ENCODE measurements at regions not wholly inside any gene's neighbourhood (a gene's known extent, or its start where the extent isn't known, plus 50 kb on each side); places are given as distances from the start of the nearest gene placed in this dataset.

DNA sequence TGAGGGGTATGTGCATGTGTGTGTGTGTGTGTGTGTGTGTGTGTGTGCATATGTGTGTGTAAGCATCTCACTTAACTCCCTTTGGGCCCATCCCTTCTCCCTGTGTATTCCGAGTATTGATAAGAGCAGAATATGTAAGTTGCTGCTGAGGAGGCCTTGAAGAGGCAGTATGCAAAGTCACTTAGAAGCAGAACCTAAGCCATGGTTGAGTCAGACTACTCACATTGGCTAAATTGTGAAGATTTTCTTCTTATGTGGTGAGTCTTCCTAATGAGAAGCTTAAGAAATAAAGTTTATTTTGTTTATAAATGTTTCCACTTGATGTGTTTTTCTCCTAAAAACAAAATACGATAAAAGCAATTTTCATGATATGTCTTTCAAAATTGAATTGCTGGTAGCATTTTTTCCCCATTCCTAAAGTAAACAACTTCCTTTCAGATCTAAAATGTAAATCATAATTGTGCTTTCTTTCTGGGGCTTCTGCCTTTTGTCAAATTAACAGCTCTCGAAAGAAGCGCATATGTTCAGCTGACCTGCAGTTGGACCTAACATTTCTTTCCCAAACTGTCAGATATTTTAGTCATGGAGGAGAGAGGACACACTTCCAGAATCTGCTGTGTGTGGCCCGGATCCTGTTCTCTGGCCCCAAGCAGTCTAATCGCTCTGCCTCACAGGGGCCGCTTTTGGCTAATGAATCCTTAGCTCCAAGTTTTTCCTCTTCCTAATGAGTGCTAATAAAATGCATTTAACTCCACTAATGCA, 284.0 kb downstream of the DUSP10 start:
- Histone ChIP-seq H3K36me3 (ENCODE audit: insufficient read depth, low read length) (no peaks in the 10 kb centered on the region), H3K27ac (ENCODE audit: low read depth, low read length) (no peak overlapping the region), H3K4me1 (ENCODE audit: insufficient read depth, low read length) (no peaks in the 10 kb centered on the region), H3K9ac (ENCODE audit: low read depth, low read length) (no peak overlapping the region), H3K9me3 (ENCODE audit: insufficient read depth, low read depth, low read length) (no peaks in the 10 kb centered on the region), H3K27me3 (ENCODE audit: insufficient read depth, low read length) (no peaks in the 10 kb centered on the region), H3K4me3 (ENCODE audit: low read length) (no peak overlapping the region)
- WGBS = 87% methylated on average over 6 of the region's 7 CpGs

DNA sequence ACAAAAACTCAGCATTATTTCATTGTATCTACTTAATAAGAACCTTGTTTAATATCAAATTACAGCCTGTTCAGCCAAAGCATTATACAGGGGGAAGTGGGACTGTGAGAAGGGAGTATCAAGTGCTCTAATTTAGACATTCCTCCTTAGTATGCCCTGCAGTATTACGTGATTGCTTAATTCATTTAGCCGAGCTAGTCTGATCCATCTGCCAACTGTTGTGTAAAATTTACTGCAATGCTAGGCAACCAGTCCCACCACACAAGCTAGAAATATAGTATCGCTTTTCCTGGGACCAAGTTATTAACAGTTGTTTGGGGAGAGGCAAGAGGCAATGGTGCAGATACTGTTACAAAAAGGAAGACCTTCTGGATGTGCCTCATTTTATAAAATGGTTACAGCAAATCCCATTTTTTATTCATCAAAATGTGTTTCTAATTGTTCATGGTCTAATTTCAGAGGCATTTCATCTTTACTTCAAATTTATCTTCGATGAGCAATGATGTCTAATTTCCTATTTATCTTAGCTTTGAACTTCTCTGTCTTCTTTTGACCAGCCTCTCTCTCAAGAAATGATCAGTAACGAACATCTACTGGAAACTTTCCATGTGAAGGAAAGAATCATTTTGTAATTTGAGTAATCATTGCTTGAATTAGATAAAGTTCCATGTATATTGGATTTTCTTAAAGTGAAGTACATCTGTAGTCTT, 283.3 kb downstream of the DUSP10 start:
- Histone ChIP-seq H3K9me3 (ENCODE audit: insufficient read depth, low read depth, low read length) (no peaks in the 10 kb centered on the region), H3K27me3 (ENCODE audit: insufficient read depth, low read length) (no peaks in the 10 kb centered on the region), H3K36me3 (ENCODE audit: insufficient read depth, low read length) (no peaks in the 10 kb centered on the region), H3K9ac (ENCODE audit: low read depth, low read length) (no peak overlapping the region), H3K4me3 (ENCODE audit: low read length) (no peak overlapping the region), H3K4me1 (ENCODE audit: insufficient read depth, low read length) (no peaks in the 10 kb centered on the region), H3K27ac (ENCODE audit: low read depth, low read length) (no peak overlapping the region)
- 92% methylated on average over 5 of the region's 5 CpGs for WGBS

DNA sequence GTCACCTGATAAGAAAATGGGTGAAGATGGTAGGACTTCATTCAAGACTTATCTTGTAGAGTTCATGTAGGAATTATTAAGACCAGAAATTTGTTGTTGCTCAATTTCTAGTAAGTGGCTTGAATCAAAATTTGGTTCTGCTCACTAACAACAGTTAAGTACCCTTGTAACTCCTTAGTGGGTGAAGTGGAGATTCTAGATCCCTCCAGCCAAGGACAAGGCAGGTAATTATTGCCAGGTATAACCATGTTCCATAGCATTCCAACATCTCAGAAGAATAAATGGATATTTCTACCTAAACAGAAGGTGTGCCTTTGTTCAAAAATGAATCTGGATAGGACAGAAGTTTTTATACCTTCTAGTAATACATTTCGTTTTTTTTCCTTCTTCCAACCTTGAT, 282.3 kb downstream of the DUSP10 start:
- Histone ChIP-seq H3K9me3 (ENCODE audit: insufficient read depth, low read depth, low read length) (no peaks in the 10 kb centered on the region), H3K4me3 (ENCODE audit: low read length) (no peak overlapping the region), H3K36me3 (ENCODE audit: insufficient read depth, low read length) (no peaks in the 10 kb centered on the region), H3K9ac (ENCODE audit: low read depth, low read length) (no peak overlapping the region), H3K27ac (ENCODE audit: low read depth, low read length) (no peak overlapping the region), H3K27me3 (ENCODE audit: insufficient read depth, low read length) (no peaks in the 10 kb centered on the region), H3K4me1 (ENCODE audit: insufficient read depth, low read length) (no peaks in the 10 kb centered on the region)
- WGBS = no CpG with 5 or more reads among the region's 1 CpG

DNA sequence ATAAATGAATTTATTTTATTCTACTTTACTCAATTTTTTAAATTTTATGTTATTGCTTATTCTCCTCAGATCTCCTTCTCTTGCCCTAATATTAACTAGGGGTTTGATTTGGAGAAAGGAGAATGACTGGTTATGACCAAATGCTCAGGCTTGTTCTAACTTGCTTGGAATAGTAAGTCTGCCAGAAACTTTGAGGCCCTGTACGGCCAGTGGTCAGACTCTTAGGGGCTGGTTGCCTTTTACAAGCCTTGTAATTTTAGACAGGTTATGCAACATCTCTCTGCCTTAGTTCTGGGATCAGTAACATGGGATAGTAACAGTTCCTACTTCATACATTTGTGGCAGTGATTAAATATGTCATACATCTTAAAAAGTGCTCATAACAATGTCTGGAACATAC, 279.5 kb downstream of the DUSP10 start:
- Histone ChIP-seq H3K27ac (ENCODE audit: low read depth, low read length) (no peak overlapping the region), H3K36me3 (ENCODE audit: insufficient read depth, low read length) (no peaks in the 10 kb centered on the region), H3K27me3 (ENCODE audit: insufficient read depth, low read length) (no peaks in the 10 kb centered on the region), H3K4me3 (ENCODE audit: low read length) (no peak overlapping the region), H3K9ac (ENCODE audit: low read depth, low read length) (no peak overlapping the region), H3K9me3 (ENCODE audit: insufficient read depth, low read depth, low read length) (no peaks in the 10 kb centered on the region), H3K4me1 (ENCODE audit: insufficient read depth, low read length) (no peaks in the 10 kb centered on the region)
- 89% methylated on average over 1 of the region's 1 CpG for WGBS

DNA sequence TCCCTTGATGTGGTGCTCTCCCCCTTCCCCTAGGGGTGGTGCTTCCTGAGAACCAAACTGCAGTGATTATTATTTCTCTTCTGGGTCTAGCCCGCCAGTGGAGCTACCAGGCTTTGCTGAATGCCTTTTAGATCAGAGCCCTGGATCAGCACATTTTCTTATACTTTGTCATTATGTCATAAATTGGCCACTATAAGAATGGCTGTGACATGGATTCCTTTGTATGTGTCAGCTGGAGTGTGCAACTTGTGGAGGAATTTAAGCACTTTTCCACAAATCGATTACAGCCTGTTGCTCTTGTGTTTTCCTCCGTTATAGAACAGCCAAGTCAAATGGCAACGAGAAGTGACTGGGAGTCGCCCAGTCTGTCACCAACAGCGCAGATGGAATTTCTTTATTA, 273.3 kb downstream of the DUSP10 start:
- Histone ChIP-seq H3K4me1 (ENCODE audit: insufficient read depth, low read length) (no peaks in the 10 kb centered on the region), H3K27me3 (ENCODE audit: insufficient read depth, low read length) (no peaks in the 10 kb centered on the region), H3K27ac (ENCODE audit: low read depth, low read length) (no peak overlapping the region), H3K4me3 (ENCODE audit: low read length) (no peak overlapping the region), H3K9ac (ENCODE audit: low read depth, low read length) (no peak overlapping the region), H3K36me3 (ENCODE audit: insufficient read depth, low read length) (no peaks in the 10 kb centered on the region), H3K9me3 (ENCODE audit: insufficient read depth, low read depth, low read length) (no peaks in the 10 kb centered on the region)
- 96% methylated on average over 5 of the region's 6 CpGs for WGBS

DNA sequence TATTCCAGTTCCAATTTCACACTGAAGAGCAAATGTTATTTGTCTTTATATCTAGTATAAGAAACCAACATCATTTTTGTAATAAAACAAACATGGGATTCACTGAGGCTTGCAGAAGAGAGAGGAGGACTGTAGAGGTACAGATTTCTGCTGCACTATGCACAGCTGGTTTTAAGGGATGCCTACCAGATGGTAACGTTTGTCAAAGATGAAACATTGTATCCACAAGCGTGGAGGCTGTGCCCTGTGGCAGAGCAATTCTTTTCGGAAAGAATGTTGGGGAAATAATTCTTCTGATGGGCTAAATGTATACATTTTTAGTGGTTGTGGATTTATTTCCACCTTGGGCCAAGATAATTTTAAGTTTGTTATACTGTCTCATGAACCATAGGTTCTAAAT, 272.4 kb downstream of the DUSP10 start:
- Histone ChIP-seq H3K4me3 (ENCODE audit: low read length) (no peak overlapping the region), H3K36me3 (ENCODE audit: insufficient read depth, low read length) (no peaks in the 10 kb centered on the region), H3K9ac (ENCODE audit: low read depth, low read length) (no peak overlapping the region), H3K4me1 (ENCODE audit: insufficient read depth, low read length) (no peaks in the 10 kb centered on the region), H3K27me3 (ENCODE audit: insufficient read depth, low read length) (no peaks in the 10 kb centered on the region), H3K27ac (ENCODE audit: low read depth, low read length) (no peak overlapping the region), H3K9me3 (ENCODE audit: insufficient read depth, low read depth, low read length) (no peaks in the 10 kb centered on the region)
- 93% methylated on average over 3 of the region's 3 CpGs for WGBS

DNA sequence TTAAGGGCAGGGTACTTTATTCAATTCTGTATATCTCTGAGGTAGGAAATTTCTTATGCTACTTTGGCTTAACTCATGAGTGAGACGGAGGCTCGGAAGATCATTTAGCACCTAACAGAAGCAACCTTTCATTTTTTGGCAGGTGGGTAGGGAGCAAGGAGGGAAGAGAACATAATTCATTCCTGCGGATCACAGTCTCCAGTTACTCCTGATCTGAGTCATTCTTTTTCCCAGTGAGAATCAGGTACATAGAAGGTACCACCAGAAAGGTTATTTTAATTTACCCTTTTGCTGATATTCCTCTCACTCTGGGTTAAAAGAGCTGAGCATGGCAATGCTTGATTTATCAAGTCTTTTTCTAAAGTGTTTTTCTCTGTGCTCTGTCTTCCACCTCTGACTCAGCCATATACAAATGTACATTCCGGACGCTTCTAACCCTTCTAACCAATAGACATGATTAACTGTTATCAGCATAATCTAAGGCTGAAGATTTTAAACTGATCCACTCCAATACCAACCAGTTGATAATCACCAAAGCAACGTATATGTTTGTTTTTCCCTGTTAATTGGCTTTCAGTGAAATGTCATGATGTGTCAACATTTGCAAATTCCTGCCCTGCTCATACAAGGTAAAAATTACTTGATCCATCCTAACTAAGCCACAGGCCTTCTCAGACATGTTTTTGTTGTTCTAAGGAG, 271.7 kb downstream of the DUSP10 start:
- Histone ChIP-seq H3K9ac (ENCODE audit: low read depth, low read length) (no peak overlapping the region; the same call in 1 of the 2 replicates), H3K27me3 (ENCODE audit: insufficient read depth, low read length) (no peaks in the 10 kb centered on the region), H3K4me1 (ENCODE audit: insufficient read depth, low read length) (no peaks in the 10 kb centered on the region), H3K4me3 (ENCODE audit: low read length) (no peak overlapping the region), H3K36me3 (ENCODE audit: insufficient read depth, low read length) (no peaks in the 10 kb centered on the region), H3K9me3 (ENCODE audit: insufficient read depth, low read depth, low read length) (no peaks in the 10 kb centered on the region), H3K27ac (ENCODE audit: low read depth, low read length) (no peak overlapping the region)
- WGBS = 91% methylated on average over 6 of the region's 6 CpGs

DNA sequence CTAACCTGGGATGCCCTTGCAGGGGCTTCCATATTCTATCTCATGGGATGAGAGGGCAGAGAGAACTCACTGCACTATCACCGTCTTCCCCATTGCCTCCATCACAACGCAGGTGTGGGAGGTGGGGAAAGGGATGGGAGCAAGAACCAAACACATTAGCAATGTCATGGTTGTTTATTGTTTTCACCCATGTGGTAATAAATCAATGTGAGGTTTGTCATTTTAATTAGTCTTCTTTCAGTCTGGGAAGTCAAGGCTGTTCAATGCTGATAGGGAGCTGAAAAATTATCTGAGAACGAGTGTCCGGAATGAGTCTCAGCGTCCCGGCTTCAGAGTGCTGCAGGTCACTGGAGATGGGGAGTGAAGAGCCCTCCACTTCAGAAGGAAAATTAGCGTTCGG, 268.5 kb downstream of the DUSP10 start:
- no peaks in the 10 kb centered on the region for H3K36me3 ChIP-seq (ENCODE audit: insufficient read depth, low read length)
- no peak overlapping the region for H3K9ac ChIP-seq (ENCODE audit: low read depth, low read length)
- H3K27me3 ChIP-seq (ENCODE audit: insufficient read depth, low read length) = no peaks in the 10 kb centered on the region
- no peak overlapping the region for H3K4me3 ChIP-seq (ENCODE audit: low read length)
- H3K27ac ChIP-seq (ENCODE audit: low read depth, low read length) = no peak overlapping the region
- no peaks in the 10 kb centered on the region for H3K4me1 ChIP-seq (ENCODE audit: insufficient read depth, low read length)
- whole genome bisulfite sequencing = 83% methylated on average over 6 of the region's 8 CpGs
- H3K9me3 ChIP-seq (ENCODE audit: insufficient read depth, low read depth, low read length) = no peaks in the 10 kb centered on the region

DNA sequence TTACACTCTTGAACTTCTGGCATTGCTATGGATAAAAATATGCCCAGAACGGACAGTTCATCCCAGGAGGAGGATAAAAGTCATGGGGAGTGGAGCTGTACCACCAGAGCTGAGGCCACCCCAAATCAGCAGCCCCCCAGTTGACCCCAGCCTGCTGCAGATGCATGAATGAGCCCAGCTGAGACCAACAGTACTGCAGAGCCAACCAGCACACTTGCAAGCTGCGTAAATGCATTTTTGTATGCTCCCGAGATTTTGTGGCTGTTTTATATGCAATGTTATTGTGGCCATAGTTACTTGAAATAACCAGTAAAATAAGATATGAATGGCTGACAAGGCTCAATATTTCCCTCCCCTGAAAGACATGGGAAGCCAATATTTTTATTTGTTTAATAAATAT, 264.6 kb downstream of the DUSP10 start:
- H3K9me3 ChIP-seq (ENCODE audit: insufficient read depth, low read depth, low read length) = no peaks in the 10 kb centered on the region
- H3K4me1 ChIP-seq (ENCODE audit: insufficient read depth, low read length) = no peaks in the 10 kb centered on the region
- H3K27ac ChIP-seq (ENCODE audit: low read depth, low read length) = no peak overlapping the region
- WGBS = 97% methylated on average over 3 of the region's 3 CpGs
- no peak overlapping the region for H3K4me3 ChIP-seq (ENCODE audit: low read length)
- no peaks in the 10 kb centered on the region for H3K27me3 ChIP-seq (ENCODE audit: insufficient read depth, low read length)
- no peaks in the 10 kb centered on the region for H3K36me3 ChIP-seq (ENCODE audit: insufficient read depth, low read length)
- no peak overlapping the region for H3K9ac ChIP-seq (ENCODE audit: low read depth, low read length)

DNA sequence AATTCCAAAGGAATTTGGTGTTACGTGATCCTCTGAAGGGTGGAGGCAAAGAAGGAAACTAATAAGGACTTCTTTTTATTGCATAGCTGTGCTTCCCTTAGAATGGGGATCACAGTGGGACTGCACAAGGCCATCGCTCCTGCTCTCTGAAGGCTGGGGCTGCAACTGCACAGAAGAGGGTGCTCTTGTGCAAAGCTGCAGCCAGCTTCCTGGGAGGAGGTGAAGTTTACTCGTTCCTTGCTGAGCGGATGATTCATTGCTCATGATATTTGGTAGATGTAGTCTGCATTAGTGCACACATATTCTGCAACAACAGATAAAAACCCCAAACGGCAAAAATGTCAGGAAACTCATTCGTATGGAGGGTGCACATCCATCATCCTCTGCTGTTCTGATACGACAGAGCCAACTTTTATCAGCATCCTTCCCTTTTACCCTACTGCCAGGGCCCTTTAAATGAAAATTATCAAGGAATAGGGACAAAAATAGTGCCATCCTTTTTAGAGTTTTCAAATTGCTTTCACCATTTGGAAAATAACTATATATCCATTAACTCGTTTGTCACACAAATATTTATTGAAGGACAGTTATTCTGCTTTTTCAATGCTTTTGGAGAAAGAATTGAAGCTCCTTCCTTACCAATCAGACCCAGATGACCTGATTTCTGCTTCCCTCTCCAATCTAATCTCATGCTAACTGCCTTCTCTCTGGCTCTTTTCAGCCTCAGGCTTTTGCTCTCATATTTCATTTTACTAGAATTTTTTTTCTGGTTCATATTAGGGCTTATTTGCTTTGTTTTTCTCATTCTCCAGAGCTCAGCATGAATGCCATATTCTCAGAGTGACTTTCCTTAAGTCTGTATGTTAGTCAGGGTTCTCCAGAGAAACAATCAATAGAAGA, 263.6 kb downstream of the DUSP10 start:
- H3K9ac ChIP-seq (ENCODE audit: low read depth, low read length) = no peak overlapping the region
- no peaks in the 10 kb centered on the region for H3K4me1 ChIP-seq (ENCODE audit: insufficient read depth, low read length)
- no peaks in the 10 kb centered on the region for H3K36me3 ChIP-seq (ENCODE audit: insufficient read depth, low read length)
- no peak overlapping the region for H3K4me3 ChIP-seq (ENCODE audit: low read length)
- WGBS = 46% methylated on average over 7 of the region's 8 CpGs
- H3K9me3 ChIP-seq (ENCODE audit: insufficient read depth, low read depth, low read length) = no peaks in the 10 kb centered on the region
- H3K27me3 ChIP-seq (ENCODE audit: insufficient read depth, low read length) = no peaks in the 10 kb centered on the region
- no peak overlapping the region for H3K27ac ChIP-seq (ENCODE audit: low read depth, low read length)

All from HUES64 (cell line).